ENCODE measurements at regions not wholly inside any gene's neighbourhood (a gene's known extent, or its start where the extent isn't known, plus 50 kb on each side); places are given as distances from the start of the nearest gene placed in this dataset.

DNA sequence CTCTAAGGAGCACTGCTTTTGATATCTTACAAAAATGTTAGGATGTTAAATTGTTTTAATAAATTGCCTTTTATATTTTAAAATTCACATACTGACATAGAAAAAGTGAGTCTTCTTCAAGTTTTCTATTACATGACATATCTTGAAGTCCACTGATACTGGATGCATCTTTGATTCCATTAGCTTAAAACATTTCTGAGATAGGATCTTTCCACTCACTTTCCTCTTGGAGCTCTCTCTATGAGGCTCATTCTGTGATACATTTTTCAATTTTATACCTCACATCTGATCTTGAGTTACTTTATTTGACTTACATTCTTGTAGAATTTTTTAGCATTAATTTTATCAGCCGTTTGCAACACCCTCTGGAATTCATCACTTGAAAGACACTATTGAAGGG lies 86.8 kb upstream of the NOL4 start:
- Histone ChIP-seq H2AFZ (ENCODE audit: low read length) (no peak overlapping the region), H3K4me2 (ENCODE audit: low read depth, low read length) (no peak overlapping the region), H3K9me3 (replicated peaks; ENCODE audit: insufficient read depth, low read length) (no peaks in the 10 kb centered on the region), H3K79me2 (ENCODE audit: low read length) (no peaks in the 10 kb centered on the region), H3K4me1 (ENCODE audit: low read length) (no peaks in the 10 kb centered on the region), H3K9me2 (replicated peaks; ENCODE audit: insufficient read depth, low read length) (no peaks in the 10 kb centered on the region), H3K4me3 (ENCODE audit: low read length) (no peak overlapping the region), H3K9ac (ENCODE audit: low read length) (no peak overlapping the region), H3K27ac (ENCODE audit: low read length) (no peak overlapping the region), H3K36me3 (replicated peaks; ENCODE audit: insufficient read depth, low read length) (no peaks in the 10 kb centered on the region), H3K27me3 (replicated peaks; ENCODE audit: insufficient read depth, low read length) (no peaks in the 10 kb centered on the region), H3F3A (ENCODE audit: insufficient read depth, low read length) (no peaks in the 10 kb centered on the region), H4K20me1 (ENCODE audit: insufficient read depth, low read length) (no peaks in the 10 kb centered on the region)
- TF ChIP-seq, protein P1, sequence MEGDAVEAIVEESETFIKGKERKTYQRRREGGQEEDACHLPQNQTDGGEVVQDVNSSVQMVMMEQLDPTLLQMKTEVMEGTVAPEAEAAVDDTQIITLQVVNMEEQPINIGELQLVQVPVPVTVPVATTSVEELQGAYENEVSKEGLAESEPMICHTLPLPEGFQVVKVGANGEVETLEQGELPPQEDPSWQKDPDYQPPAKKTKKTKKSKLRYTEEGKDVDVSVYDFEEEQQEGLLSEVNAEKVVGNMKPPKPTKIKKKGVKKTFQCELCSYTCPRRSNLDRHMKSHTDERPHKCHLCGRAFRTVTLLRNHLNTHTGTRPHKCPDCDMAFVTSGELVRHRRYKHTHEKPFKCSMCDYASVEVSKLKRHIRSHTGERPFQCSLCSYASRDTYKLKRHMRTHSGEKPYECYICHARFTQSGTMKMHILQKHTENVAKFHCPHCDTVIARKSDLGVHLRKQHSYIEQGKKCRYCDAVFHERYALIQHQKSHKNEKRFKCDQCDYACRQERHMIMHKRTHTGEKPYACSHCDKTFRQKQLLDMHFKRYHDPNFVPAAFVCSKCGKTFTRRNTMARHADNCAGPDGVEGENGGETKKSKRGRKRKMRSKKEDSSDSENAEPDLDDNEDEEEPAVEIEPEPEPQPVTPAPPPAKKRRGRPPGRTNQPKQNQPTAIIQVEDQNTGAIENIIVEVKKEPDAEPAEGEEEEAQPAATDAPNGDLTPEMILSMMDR (IDR thresholded peaks at IDR 0.05; ENCODE audit: low read length) = no peak
- no peak for TF ChIP-seq EZH2 (optimal IDR thresholded peaks at IDR 0.05; ENCODE audit: low read depth, low read length)
- TF ChIP-seq EZH2phosphoT487 (IDR thresholded peaks at IDR 0.05; ENCODE audit: low read length) = no peak
- no peak for DNase-seq

DNA sequence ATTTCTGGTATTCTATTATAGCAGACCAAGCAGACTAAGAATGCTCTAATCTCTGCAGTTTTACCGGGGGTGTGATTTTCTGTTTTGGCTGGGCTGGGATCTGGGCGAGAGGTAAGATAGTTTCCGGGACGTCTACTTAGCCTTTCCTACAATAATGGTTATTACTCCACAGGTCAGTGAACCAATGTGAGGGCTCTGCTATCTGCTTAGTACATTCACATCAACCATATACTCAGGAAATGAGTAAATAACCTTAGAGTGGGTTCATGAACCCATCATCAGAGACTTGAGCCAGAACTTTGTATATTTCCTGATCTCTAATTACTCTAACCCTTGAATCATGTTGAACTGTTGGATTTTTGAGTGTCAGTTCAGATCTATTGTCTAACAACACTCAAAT lies 90.1 kb upstream of the NOL4 start:
- Histone ChIP-seq H3K9me2 (replicated peaks; ENCODE audit: insufficient read depth, low read length) (no peaks in the 10 kb centered on the region), H2AFZ (ENCODE audit: low read length) (no peak overlapping the region), H3K9ac (ENCODE audit: low read length) (no peak overlapping the region), H3K4me3 (ENCODE audit: low read length) (no peak overlapping the region), H4K20me1 (ENCODE audit: insufficient read depth, low read length) (no peaks in the 10 kb centered on the region), H3K27me3 (replicated peaks; ENCODE audit: insufficient read depth, low read length) (no peaks in the 10 kb centered on the region), H3K9me3 (replicated peaks; ENCODE audit: insufficient read depth, low read length) (no peaks in the 10 kb centered on the region), H3K4me2 (ENCODE audit: low read depth, low read length) (no peak overlapping the region), H3K27ac (ENCODE audit: low read length) (no peak overlapping the region), H3K4me1 (ENCODE audit: low read length) (no peaks in the 10 kb centered on the region), H3F3A (ENCODE audit: insufficient read depth, low read length) (no peaks in the 10 kb centered on the region), H3K79me2 (ENCODE audit: low read length) (no peaks in the 10 kb centered on the region), H3K36me3 (replicated peaks; ENCODE audit: insufficient read depth, low read length) (no peaks in the 10 kb centered on the region)
- no peak for TF ChIP-seq EZH2phosphoT487 (IDR thresholded peaks at IDR 0.05; ENCODE audit: low read length)
- TF ChIP-seq, protein P1 (IDR thresholded peaks at IDR 0.05; ENCODE audit: low read length) = no peak
- no peak for TF ChIP-seq EZH2 (optimal IDR thresholded peaks at IDR 0.05; ENCODE audit: low read depth, low read length)
- no peak for DNase-seq

DNA sequence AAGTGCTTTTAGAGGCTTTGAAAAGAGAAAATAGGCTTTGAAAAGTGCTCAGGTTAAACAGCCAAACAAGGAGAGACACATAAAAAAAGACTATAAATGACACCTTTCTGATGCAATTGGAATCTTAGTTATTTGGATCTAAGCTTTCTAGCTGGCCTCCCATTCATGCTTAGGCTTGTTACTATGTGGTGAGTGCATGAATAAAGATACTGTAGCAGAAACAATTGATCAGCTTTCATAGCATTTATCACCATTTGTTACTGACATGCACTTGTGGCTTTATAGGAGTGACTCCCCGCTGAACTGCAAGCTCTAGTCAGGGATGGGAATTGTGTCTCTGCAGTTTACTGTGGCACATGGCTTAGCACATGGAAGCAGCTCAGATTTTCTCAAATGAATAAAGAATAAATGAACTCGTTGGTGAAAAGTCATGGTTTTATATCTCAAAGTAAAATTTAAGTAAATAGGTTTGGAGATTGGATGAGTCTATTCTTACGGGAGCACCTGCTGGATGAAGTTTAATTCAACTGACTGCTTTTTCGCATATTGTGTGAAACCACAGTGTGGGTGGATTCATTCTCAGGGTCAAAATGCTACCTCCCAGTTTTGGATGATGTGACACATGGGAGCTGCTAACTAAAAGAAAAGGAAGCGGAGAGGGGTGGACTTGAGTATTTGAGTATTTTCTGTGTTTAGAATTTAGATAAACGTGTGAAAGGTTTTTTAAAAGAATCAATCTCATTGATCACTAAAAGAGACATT lies 91.1 kb upstream of the NOL4 start:
- Histone ChIP-seq H3K4me1 (ENCODE audit: low read length) (no peaks in the 10 kb centered on the region), H3K9me2 (replicated peaks; ENCODE audit: insufficient read depth, low read length) (no peaks in the 10 kb centered on the region), H3F3A (ENCODE audit: insufficient read depth, low read length) (no peaks in the 10 kb centered on the region), H3K79me2 (ENCODE audit: low read length) (no peaks in the 10 kb centered on the region), H3K36me3 (replicated peaks; ENCODE audit: insufficient read depth, low read length) (no peaks in the 10 kb centered on the region), H3K9ac (ENCODE audit: low read length) (no peak overlapping the region), H3K4me2 (ENCODE audit: low read depth, low read length) (no peak overlapping the region), H3K9me3 (replicated peaks; ENCODE audit: insufficient read depth, low read length) (no peaks in the 10 kb centered on the region), H3K4me3 (ENCODE audit: low read length) (no peak overlapping the region), H2AFZ (ENCODE audit: low read length) (no peak overlapping the region), H3K27ac (ENCODE audit: low read length) (no peak overlapping the region), H3K27me3 (replicated peaks; ENCODE audit: insufficient read depth, low read length) (no peaks in the 10 kb centered on the region), H4K20me1 (ENCODE audit: insufficient read depth, low read length) (no peaks in the 10 kb centered on the region)
- no peak for DNase-seq
- TF ChIP-seq, protein P1 (IDR thresholded peaks at IDR 0.05; ENCODE audit: low read length) = no peak
- TF ChIP-seq EZH2 (optimal IDR thresholded peaks at IDR 0.05; ENCODE audit: low read depth, low read length) (no peak), EZH2phosphoT487 (IDR thresholded peaks at IDR 0.05; ENCODE audit: low read length) (no peak)

Data from MM.1S (cell line).